NCI-H226 (cell line): ENCODE measurements at regions not wholly inside any gene's neighbourhood (a gene's known extent, or its start where the extent isn't known, plus 50 kb on each side); places are given as distances from the start of the nearest gene placed in this dataset.
"Not testable (repeated sequence)": the region's sequence is repeated elsewhere in the genome, so short reads cannot be mapped to it uniquely, and the experiment has no call there.

ENCODE experiments used
- DNase-seq: peaks from one replicate; pipeline ENCODE4 v3.0.0-alpha.2; 2015

- DNase-seq = peak; percentile 43
Measured at GRCh38 chr9:113705928-113706519, 170.1 kb upstream of the ZNF618 start.

- DNase-seq = no peak
Measured at GRCh38 chr9:113707953-113708695, 168.0 kb upstream of the ZNF618 start.

- no peak for DNase-seq
Measured at GRCh38 chr9:113708821-113709713, 167.0 kb upstream of the ZNF618 start.

- DNase-seq = no peak
Measured at GRCh38 chr9:113709721-113710120, 166.4 kb upstream of the ZNF618 start.

- DNase-seq = no peak
Measured at GRCh38 chr9:113711251-113711650, 164.9 kb upstream of the ZNF618 start.

GRCh38 chr9:113712053-113712452 lies 164.1 kb upstream of the ZNF618 start:
- peak; percentile 16 for DNase-seq

- DNase-seq = no peak
Measured at GRCh38 chr9:113715086-113715485, 161.0 kb upstream of the ZNF618 start.

GRCh38 chr9:113719919-113720318 lies 156.2 kb upstream of the ZNF618 start:
- DNase-seq = no peak

- no peak for DNase-seq
Measured at GRCh38 chr9:113720495-113720894, 155.6 kb upstream of the ZNF618 start.

- DNase-seq = no peak
Measured at GRCh38 chr9:113721856-113722255, 154.3 kb upstream of the ZNF618 start.

GRCh38 chr9:113724202-113724601 lies 151.9 kb upstream of the ZNF618 start:
- DNase-seq = no peak

GRCh38 chr9:113728989-113729388 lies 147.1 kb upstream of the ZNF618 start:
- no peak for DNase-seq

- no peak for DNase-seq
Measured at GRCh38 chr9:113734826-113735225, 141.3 kb upstream of the ZNF618 start.

GRCh38 chr9:113737517-113738271 lies 138.4 kb upstream of the ZNF618 start:
- DNase-seq = peak; percentile 10

- no peak for DNase-seq
Measured at GRCh38 chr9:113738496-113738892, 137.6 kb upstream of the ZNF618 start.

- DNase-seq = no peak
Measured at GRCh38 chr9:113738893-113739604, 137.1 kb upstream of the ZNF618 start.

GRCh38 chr9:113739605-113740507 lies 136.3 kb upstream of the ZNF618 start:
- not testable (repeated sequence) for DNase-seq

- DNase-seq = peak; percentile 47
Measured at GRCh38 chr9:113740508-113741500, 135.3 kb upstream of the ZNF618 start.
